ENCODE measurements at regions not wholly inside any gene's neighbourhood (a gene's known extent, or its start where the extent isn't known, plus 50 kb on each side); places are given as distances from the start of the nearest gene placed in this dataset.

DNA sequence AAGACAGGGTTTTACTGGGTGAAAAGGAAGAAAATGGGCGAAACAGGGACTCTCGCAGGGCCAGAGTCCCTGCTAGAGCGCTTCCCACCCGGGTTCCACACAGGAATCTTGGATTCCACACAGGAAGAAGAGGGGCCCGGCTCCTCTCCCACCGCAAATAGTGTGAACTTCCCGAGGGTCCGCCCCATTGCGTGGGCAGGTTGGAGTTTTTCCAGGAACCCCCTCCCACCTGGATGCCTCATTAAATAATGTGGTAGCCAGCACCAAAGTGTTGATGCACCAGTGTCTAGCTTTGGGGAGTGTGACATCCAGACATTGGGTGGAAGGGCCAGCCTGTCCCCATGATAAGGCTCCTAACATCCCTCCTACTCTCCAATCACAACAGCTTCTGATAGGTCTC lies 330.3 kb upstream of the ZNF32 start:
- Histone ChIP-seq H3K27me3 (no peaks in the 10 kb centered on the region), H3K4me1 (no peaks in the 10 kb centered on the region), H3K9ac (ENCODE audit: low read depth in 2 of 2, low read length in 2 of 2) (no peak overlapping the region), H3K9me3 (no peaks in the 10 kb centered on the region), H3K36me3 (no peaks in the 10 kb centered on the region), H3K4me3 (no peak overlapping the region), H3K27ac (no peak overlapping the region)
- no peak for TF ChIP-seq CTCF (IDR thresholded peaks at IDR 0.05)
- DNase-seq = no peak
- intact Hi-C loops (cut with DNase I) = no loop called here

DNA sequence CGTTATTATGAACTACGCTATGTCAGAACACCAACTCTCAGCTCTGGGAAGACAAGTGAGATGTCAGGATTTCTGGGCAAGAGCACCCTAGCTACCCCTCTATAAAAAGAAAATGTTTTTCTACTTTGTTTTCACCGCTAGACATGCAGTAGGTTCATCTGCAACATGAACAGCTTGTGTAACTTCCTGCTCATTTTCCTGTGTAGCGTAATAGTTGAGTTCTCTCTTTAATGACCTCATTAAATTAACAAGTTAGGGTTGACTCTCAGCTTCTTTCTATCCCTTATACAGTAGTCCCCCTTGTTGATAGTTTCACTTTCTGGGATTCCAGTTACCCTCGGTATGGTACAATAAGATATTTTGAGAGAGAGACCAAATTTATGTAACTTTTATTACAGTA lies 329.4 kb upstream of the ZNF32 start:
- DNase-seq = no peak
- no peaks in the 10 kb centered on the region for H3K27me3 ChIP-seq

DNA sequence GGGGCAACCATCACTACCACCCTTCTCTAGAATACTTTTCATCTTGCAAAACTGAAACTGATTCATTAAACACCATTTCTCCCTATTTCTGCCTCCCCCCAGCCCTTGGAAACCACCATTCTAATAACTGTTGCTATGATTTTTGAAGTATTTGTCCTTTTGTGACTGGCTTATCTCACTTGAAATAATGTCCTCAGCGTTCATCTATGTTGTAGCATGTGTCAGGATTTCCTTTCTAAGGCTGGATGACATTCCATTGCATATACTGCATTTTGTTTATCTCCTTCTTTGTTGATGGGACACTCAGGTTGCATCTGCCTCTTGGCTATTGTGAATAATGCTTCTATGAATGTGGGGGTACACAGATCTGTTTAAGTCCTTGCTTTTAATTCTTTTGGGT lies 327.6 kb upstream of the ZNF32 start:
- intact Hi-C loops (cut with DNase I) = no loop called here
- Histone ChIP-seq H3K27me3 (no peaks in the 10 kb centered on the region), H3K4me3 (no peak overlapping the region), H3K27ac (no peak overlapping the region), H3K4me1 (no peaks in the 10 kb centered on the region), H3K9me3 (no peaks in the 10 kb centered on the region), H3K9ac (ENCODE audit: low read depth in 2 of 2, low read length in 2 of 2) (no peak overlapping the region), H3K36me3 (no peaks in the 10 kb centered on the region)
- no peak for TF ChIP-seq CTCF (IDR thresholded peaks at IDR 0.05)
- no peak for DNase-seq

More for the DNA sequence above, 329.4 kb upstream of the ZNF32 start:
- TF ChIP-seq CTCF (IDR thresholded peaks at IDR 0.05) = no peak
- no peaks in the 10 kb centered on the region for H3K4me1 ChIP-seq
- H3K4me3 ChIP-seq = no peak overlapping the region
- no peaks in the 10 kb centered on the region for H3K36me3 ChIP-seq
- H3K9me3 ChIP-seq = no peaks in the 10 kb centered on the region
- H3K27ac ChIP-seq = no peak overlapping the region
- H3K9ac ChIP-seq (ENCODE audit: low read depth in 2 of 2, low read length in 2 of 2) = no peak overlapping the region
- intact Hi-C loops (cut with DNase I) = no loop called here

- Histone ChIP-seq H3K9me3 (no peaks in the 10 kb centered on the region), H3K27me3 (no peaks in the 10 kb centered on the region), H3K36me3 (no peaks in the 10 kb centered on the region), H3K27ac (no peak overlapping the region), H3K9ac (ENCODE audit: low read depth in 2 of 2, low read length in 2 of 2) (no peak overlapping the region), H3K4me1 (no peaks in the 10 kb centered on the region), H3K4me3 (no peak overlapping the region)
- DNase-seq = no peak
- intact Hi-C loops (cut with DNase I) = no loop called here
- no peak for TF ChIP-seq CTCF (IDR thresholded peaks at IDR 0.05)
These were observed 325.1 kb upstream of the ZNF32 start for GRCh38 chr10:43973801-43974200.

GRCh38 chr10:43972976-43973647 lies 324.4 kb upstream of the ZNF32 start:
- no peak overlapping the region for H3K4me3 ChIP-seq
- H3K9ac ChIP-seq (ENCODE audit: low read depth in 2 of 2, low read length in 2 of 2) = no peak overlapping the region
- intact Hi-C loops (cut with DNase I) = no loop called here
- H3K4me1 ChIP-seq = no peaks in the 10 kb centered on the region
- no peaks in the 10 kb centered on the region for H3K36me3 ChIP-seq
- no peaks in the 10 kb centered on the region for H3K9me3 ChIP-seq
- H3K27ac ChIP-seq = no peak overlapping the region
- no peak for TF ChIP-seq CTCF (IDR thresholded peaks at IDR 0.05)
- DNase-seq = no peak
- no peaks in the 10 kb centered on the region for H3K27me3 ChIP-seq
